Nephron (organoid): ENCODE measurements at regions not wholly inside any gene's neighbourhood (a gene's known extent, or its start where the extent isn't known, plus 50 kb on each side); places are given as distances from the start of the nearest gene placed in this dataset.

Source experiments
- H3K27ac Mint-ChIP-seq, 3 experiments: 2 replicates each; pipeline ENCODE4 v1.8.0; 2020; ENCODE audit warnings: mixed read lengths in 3 of 3, mild to moderate bottlenecking in 2 of 3, moderate library complexity in 1 of 3
- H3K27me3 Mint-ChIP-seq: 2 replicates; pipeline ENCODE4 v1.8.0; 2021; ENCODE audit warnings: low read depth, mild to moderate bottlenecking, moderate library complexity, mixed read lengths
- H3K36me3 Mint-ChIP-seq: 2 replicates; pipeline ENCODE4 v1.8.0; 2020; ENCODE audit warnings: low read depth, mixed read lengths
- H3K4me1 Mint-ChIP-seq: 2 replicates; pipeline ENCODE4 v1.8.0; 2020; ENCODE audit warnings: mixed read lengths
- H3K4me3 Mint-ChIP-seq, 3 experiments: 2 replicates each; pipeline ENCODE4 v1.8.0; 2020; ENCODE audit warnings: mild to moderate bottlenecking in 3 of 3, mixed read lengths in 3 of 3, moderate library complexity in 2 of 3
- H3K9me3 Mint-ChIP-seq: 2 replicates; pipeline ENCODE4 v1.8.0; 2020; ENCODE audit warnings: mixed read lengths
- TF ChIP-seq, protein P1 (sequence below), 3 experiments: fragments of 200-600 bp; sonication (generic); IDR thresholded peaks; one replicate each; pipeline ENCODE4 v1.5.0; 2021; ENCODE audit warnings: antibody characterized with exemption in 3 of 3; ENCODE audit not compliant: unreplicated experiment in 3 of 3

DNA sequence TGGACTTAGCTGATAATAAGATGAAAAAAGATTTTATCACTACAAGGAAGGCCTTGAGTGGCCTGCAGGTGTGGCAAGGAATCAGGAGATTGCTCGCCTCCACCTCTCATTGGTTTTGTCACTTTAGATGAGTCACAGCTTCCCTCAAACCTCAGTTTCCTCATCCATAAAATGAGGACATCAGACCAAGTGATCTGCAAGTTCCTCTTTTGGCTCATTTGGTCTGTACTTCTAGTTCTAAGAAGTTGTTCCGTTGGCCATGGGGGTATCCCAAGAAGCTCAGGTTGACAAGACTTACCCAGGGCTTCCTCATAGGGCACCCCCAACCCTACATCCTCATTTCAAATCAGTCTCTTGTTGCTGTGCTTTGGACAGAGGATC, 254.1 kb downstream of the UACA start:
- Mint-ChIP-seq H3K4me1 (peaks cover 29% of the 10 kb centered on the region), H3K36me3 (peaks cover 15% of the 10 kb centered on the region), H3K27me3 (peaks cover 8% of the 10 kb centered on the region), H3K27ac (no peak overlapping the region), H3K9me3 (peaks cover 29% of the 10 kb centered on the region), H3K4me3 (no peak overlapping the region)
- TF ChIP-seq, protein P1, sequence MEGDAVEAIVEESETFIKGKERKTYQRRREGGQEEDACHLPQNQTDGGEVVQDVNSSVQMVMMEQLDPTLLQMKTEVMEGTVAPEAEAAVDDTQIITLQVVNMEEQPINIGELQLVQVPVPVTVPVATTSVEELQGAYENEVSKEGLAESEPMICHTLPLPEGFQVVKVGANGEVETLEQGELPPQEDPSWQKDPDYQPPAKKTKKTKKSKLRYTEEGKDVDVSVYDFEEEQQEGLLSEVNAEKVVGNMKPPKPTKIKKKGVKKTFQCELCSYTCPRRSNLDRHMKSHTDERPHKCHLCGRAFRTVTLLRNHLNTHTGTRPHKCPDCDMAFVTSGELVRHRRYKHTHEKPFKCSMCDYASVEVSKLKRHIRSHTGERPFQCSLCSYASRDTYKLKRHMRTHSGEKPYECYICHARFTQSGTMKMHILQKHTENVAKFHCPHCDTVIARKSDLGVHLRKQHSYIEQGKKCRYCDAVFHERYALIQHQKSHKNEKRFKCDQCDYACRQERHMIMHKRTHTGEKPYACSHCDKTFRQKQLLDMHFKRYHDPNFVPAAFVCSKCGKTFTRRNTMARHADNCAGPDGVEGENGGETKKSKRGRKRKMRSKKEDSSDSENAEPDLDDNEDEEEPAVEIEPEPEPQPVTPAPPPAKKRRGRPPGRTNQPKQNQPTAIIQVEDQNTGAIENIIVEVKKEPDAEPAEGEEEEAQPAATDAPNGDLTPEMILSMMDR (IDR thresholded peaks at IDR 0.05; ENCODE audit: unreplicated experiment in 3 of 3): no peak

DNA sequence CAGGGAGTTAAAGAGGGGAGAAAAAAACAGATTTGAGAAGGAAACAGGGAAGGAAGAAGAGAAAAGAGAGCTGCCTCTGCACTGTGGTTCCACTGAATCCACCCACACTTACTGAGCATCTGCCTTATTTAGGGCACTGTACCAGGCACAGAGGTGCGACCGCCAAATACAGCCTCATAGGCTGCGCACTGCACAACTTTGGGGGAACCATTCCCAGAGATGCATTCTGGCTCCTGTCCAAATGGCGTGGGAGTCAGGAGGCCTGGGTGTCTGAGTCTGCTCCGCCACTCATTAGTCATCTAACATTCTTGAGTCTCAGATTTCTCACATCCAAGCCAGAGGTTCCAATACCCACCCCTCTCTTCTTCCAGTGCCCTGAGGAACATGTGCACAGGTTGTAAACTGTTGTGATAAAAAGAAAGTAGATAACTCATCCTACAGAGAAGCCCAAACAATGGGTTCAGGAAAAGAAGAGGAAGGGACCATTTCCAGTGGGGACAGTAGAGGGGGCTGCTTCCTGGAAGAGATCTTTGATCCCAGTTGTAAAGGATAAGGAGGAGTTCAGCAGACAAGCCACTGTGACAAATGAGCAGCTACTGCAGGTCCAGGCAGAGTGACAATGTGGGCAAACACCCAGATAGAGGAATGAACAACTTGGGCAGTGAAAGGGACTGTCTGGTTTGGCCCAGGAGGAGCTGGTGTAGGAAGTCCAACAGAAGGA, 254.6 kb downstream of the UACA start:
- Mint-ChIP-seq H3K36me3 (peaks cover 15% of the 10 kb centered on the region), H3K4me3 (no peak overlapping the region), H3K27me3 (peaks cover 8% of the 10 kb centered on the region), H3K4me1 (peaks cover 34% of the 10 kb centered on the region), H3K9me3 (peaks cover 29% of the 10 kb centered on the region), H3K27ac (peak overlapping the region in 1 of 3 experiments; percentile 37)
- TF ChIP-seq, protein P1 (IDR thresholded peaks at IDR 0.05; ENCODE audit: unreplicated experiment in 3 of 3): no peak

DNA sequence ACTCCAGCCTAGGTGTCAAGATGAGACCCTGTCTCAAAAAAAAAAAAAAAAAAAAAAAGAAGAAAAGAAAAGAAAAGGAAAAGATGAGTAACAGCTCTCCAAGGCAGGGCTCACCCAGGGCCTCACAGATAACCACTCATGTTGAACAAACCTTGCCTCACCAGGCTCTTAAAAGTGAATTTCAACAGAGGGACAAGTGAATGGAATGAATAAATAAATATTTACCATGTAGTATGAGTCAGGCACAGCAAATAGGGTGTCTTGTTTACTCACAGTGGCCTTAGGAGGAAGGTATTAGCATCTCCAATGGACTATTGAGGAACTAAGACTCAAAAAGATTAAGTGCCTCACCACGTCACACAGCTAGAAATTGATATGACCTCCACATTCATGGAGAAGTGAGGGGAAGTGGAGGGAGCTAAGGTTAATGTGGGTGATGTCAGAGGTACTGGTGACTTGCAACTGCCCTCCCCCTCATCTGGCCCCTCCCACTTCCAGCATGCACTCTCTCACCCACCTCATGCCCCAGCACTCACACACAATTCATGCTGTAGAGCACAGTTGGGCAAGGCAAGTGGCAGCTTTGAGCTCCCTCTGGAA, 255.5 kb downstream of the UACA start:
- TF ChIP-seq, protein P1 (IDR thresholded peaks at IDR 0.05; ENCODE audit: unreplicated experiment in 3 of 3): no peak
- H3K27ac Mint-ChIP-seq: no peak overlapping the region
- H3K9me3 Mint-ChIP-seq: peaks cover 29% of the 10 kb centered on the region
- H3K4me3 Mint-ChIP-seq: no peak overlapping the region
- peaks cover 11% of the 10 kb centered on the region for H3K27me3 Mint-ChIP-seq
- H3K36me3 Mint-ChIP-seq: peaks cover 15% of the 10 kb centered on the region
- peaks cover 38% of the 10 kb centered on the region for H3K4me1 Mint-ChIP-seq

DNA sequence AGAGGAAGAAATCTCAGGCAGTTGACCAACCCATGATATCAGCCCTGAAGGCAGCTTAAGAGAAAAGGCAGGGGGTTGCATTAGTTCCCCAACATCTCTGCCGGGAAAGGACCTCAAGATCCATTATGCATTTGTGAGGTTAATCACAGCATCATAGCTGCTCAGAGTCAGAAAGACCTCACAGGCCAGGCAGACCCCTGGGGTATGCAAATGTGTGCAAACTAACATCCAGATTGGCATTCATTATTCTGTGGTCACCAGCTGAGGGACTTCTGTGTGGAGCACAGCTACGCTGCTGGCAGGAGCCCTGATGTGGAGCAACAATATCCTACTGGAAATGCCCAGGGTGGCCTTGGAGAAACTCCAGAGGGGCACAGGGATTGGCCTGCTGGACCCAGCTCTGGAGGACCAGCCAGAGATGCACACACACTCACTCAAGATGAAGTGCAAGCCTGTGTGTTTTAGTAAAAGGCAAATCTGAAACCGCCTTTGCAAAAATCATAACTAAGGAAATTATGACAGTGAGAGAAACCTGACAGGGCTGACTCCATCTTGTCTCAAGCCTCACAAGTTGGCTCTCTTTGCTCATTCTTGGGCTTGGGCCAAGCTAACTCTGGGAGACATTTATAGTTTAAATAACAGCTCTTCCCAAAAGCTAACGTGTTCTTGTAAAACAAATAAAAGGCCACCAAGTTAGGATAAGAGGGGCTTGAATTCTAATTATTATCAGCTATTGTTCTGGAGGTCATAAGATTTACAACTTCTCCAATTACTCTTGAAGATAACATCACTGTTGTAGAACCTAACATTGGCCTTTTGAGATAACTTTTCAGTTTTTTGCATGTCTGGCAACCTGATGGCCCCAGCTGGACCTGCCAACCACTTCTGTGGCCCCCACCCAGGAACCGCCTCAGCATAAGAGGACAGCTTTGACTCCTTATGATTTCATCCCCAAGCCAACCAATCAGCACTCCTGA, 257.1 kb downstream of the UACA start:
- TF ChIP-seq, protein P1 (IDR thresholded peaks at IDR 0.05; ENCODE audit: unreplicated experiment in 3 of 3): no peak
- Mint-ChIP-seq H3K4me1 (peaks cover 41% of the 10 kb centered on the region), H3K27ac (peak overlapping the region in 2 of 3 experiments; percentile 70 to 80), H3K27me3 (peaks cover 14% of the 10 kb centered on the region), H3K9me3 (peaks cover 23% of the 10 kb centered on the region), H3K36me3 (peaks cover 15% of the 10 kb centered on the region), H3K4me3 (no peak overlapping the region)

DNA sequence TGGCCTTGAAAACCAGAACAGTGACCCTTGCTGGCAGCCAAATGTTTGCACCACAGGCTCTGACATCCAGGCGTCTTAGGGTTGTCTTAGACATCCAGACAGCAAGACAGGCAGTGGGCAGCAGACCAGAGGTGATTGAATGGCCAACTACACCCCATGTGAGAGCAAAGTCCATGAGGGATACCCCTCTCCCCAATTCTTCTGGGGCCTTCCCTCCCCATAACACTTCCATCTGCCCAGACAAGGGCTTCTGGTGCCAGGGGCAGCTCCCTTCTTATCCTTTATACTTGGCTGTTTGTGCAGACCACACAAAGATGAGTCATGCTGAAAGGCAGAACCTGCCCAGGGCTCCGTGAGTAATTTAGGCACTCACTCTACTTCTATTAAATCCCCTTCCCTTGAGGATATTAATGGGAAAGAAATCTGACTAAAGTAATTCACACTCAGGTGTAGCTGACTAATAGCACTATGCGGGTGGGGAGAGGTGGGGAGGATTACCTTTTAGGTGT, 257.9 kb downstream of the UACA start:
- Mint-ChIP-seq H3K27me3 (peaks cover 16% of the 10 kb centered on the region), H3K4me1 (peaks cover 43% of the 10 kb centered on the region), H3K9me3 (peaks cover 17% of the 10 kb centered on the region), H3K36me3 (peaks cover 12% of the 10 kb centered on the region), H3K27ac (peak overlapping the region in 2 of 3 experiments; percentile 70 to 80), H3K4me3 (no peak overlapping the region)
- TF ChIP-seq, protein P1 (IDR thresholded peaks at IDR 0.05; ENCODE audit: unreplicated experiment in 3 of 3): no peak
